Tibial nerve (tissue), 4 donors: ENCODE measurements at regions not wholly inside any gene's neighbourhood (a gene's known extent, or its start where the extent isn't known, plus 50 kb on each side); places are given as distances from the start of the nearest gene placed in this dataset.

ENCODE experiments used
- CTCF ChIP-seq, 5 experiments: fragments of 200-600 bp in 3 of 5; fragments of 450-650 bp in 2 of 5; sonication (generic) in 3 of 5; IDR thresholded peaks; one replicate each; pipeline ENCODE4 v1.5.1; 2016 to 2019; ENCODE audit warnings: antibody characterized with exemption in 5 of 5, mild to moderate bottlenecking in 3 of 5, moderate library complexity in 2 of 5
- EP300 ChIP-seq, 2 donors: sonication (generic); formaldehyde crosslinking; IDR thresholded peaks; one replicate each; pipeline ENCODE4 v1.6.1; 2017; ENCODE audit warnings: antibody characterized with exemption in 2 of 2, mild to moderate bottlenecking in 1 of 2
- POLR2A ChIP-seq, 2 donors: fragments of 450-650 bp; IDR thresholded peaks; one replicate each; pipeline ENCODE4 v1.6.1; 2017; ENCODE audit warnings: antibody characterized with exemption in 2 of 2, mild to moderate bottlenecking in 2 of 2, moderate library complexity in 2 of 2

- TF ChIP-seq CTCF (IDR thresholded peaks at IDR 0.05), result no peak
- no peak for TF ChIP-seq POLR2A (IDR thresholded peaks at IDR 0.05)
- no peak for TF ChIP-seq EP300 (IDR thresholded peaks at IDR 0.05)
Measured at GRCh38 chr14:50010752-50011151, 105.6 kb downstream of the VCPKMT start.
